Testis (tissue), 2 donors: ENCODE measurements at regions not wholly inside any gene's neighbourhood (a gene's known extent, or its start where the extent isn't known, plus 50 kb on each side); places are given as distances from the start of the nearest gene placed in this dataset.

Source experiments
- DNase-seq: peaks from one replicate; pipeline ENCODE4 v3.0.0-alpha.2; 2019
- H3K27ac ChIP-seq, 2 donors: fragments of 200-600 bp; sonication (generic); one replicate each; pipeline ENCODE4 v1.5.1; 2019
- H3K27me3 ChIP-seq: fragments of 200-600 bp; sonication (generic); one replicate; pipeline ENCODE4 v1.5.1; 2019
- H3K36me3 ChIP-seq: fragments of 200-600 bp; sonication (generic); one replicate; pipeline ENCODE4 v1.5.1; 2017; ENCODE audit warnings: low read depth; ENCODE audit errors: missing control alignments
- H3K4me1 ChIP-seq: fragments of 200-600 bp; sonication (generic); one replicate; pipeline ENCODE4 v1.5.1; 2019
- H3K4me3 ChIP-seq, 2 donors: fragments of 200-600 bp; sonication (generic); one replicate each; pipeline ENCODE4 v1.5.1; 2017 to 2019
- H3K9me3 ChIP-seq: fragments of 200-600 bp; sonication (generic); one replicate; pipeline ENCODE4 v1.5.1; 2017
- POLR2A ChIP-seq: fragments of 450-650 bp; IDR thresholded peaks from one replicate; pipeline ENCODE4 v1.6.1; 2017; ENCODE audit warnings: antibody characterized with exemption, mild to moderate bottlenecking, moderate library complexity
- WGBS, 2 donors: methylation state at CpG; one replicate each; pipeline ENCODE4 v1.1.5; 2018; 5-methylcytosine and 5-hydroxymethylcytosine counted together
- intact Hi-C: fragments of 100-400 bp; cut with DNase I; formaldehyde crosslinking; loops from one replicate; pipeline ENCODE4 v1.15.1; 2023; ENCODE audit warnings: low total_unique reads
- TF ChIP-seq, protein P1 (sequence below), 3 experiments: fragments of 450-650 bp in 2 of 3; fragments of 200-600 bp in 1 of 3; sonication (generic) in 1 of 3; IDR thresholded peaks; one replicate each; pipeline ENCODE4 v1.5.1; 2016 to 2019; ENCODE audit warnings: antibody characterized with exemption in 3 of 3, mild to moderate bottlenecking in 2 of 3, moderate library complexity in 1 of 3

DNA sequence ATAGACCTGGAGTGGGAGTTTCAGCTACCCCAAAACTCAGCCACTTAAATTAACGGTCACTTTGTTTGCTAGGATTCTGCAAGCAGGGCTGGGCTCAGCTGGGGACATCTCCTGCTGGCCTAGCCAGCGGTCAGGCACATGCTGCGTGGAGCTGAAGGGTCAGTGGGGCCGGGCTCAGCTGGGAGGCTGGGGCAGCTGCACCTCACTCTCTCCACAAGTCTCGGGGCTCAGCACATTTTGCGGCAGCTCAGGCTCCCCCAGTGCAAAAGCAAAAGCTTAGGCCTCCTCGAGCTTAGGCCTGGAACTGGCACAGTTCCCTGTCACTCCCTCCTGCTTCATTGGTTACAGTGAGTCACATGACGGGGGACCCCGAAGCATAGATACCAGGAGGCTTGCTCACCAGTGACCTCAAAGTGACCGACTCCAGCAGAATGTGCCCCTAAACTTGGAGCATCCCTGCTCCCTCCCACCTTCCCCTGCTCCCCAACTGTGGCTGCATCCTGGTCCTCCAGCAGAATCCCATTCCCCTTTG, 80.6 kb upstream of the CST7 start:
- 89 to 91% methylated on average over 8 to 10 of the region's 10 CpGs for WGBS, 2 donors
- intact Hi-C loops, result no loop called here
- Histone ChIP-seq H3K27me3 (no peaks in the 10 kb centered on the region), H3K4me1 (peaks cover 25% of the 10 kb centered on the region), H3K9me3 (no peaks in the 10 kb centered on the region), H3K4me3 (no peak overlapping the region), H3K36me3 (no peaks in the 10 kb centered on the region), H3K27ac (no peak overlapping the region)
- no peak for TF ChIP-seq POLR2A
- TF ChIP-seq, protein P1, sequence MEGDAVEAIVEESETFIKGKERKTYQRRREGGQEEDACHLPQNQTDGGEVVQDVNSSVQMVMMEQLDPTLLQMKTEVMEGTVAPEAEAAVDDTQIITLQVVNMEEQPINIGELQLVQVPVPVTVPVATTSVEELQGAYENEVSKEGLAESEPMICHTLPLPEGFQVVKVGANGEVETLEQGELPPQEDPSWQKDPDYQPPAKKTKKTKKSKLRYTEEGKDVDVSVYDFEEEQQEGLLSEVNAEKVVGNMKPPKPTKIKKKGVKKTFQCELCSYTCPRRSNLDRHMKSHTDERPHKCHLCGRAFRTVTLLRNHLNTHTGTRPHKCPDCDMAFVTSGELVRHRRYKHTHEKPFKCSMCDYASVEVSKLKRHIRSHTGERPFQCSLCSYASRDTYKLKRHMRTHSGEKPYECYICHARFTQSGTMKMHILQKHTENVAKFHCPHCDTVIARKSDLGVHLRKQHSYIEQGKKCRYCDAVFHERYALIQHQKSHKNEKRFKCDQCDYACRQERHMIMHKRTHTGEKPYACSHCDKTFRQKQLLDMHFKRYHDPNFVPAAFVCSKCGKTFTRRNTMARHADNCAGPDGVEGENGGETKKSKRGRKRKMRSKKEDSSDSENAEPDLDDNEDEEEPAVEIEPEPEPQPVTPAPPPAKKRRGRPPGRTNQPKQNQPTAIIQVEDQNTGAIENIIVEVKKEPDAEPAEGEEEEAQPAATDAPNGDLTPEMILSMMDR (IDR thresholded peaks at IDR 0.05), result no peak
- DNase-seq, result no peak

GRCh38 chr20:24868959-24869358, 80.1 kb upstream of the CST7 start:
- H3K36me3 ChIP-seq, result no peaks in the 10 kb centered on the region
- no peak for DNase-seq
- no peak overlapping the region for H3K27ac ChIP-seq
- no peak overlapping the region for H3K4me3 ChIP-seq
- peaks cover 27% of the 10 kb centered on the region for H3K4me1 ChIP-seq
- H3K9me3 ChIP-seq, result no peaks in the 10 kb centered on the region
- no peaks in the 10 kb centered on the region for H3K27me3 ChIP-seq
- intact Hi-C loops, result no loop called here
- TF ChIP-seq, protein P1 (IDR thresholded peaks at IDR 0.05), result no peak
- TF ChIP-seq POLR2A, result no peak
- 93 to 94% methylated on average over 6 of the region's 6 CpGs for WGBS, 2 donors

- DNase-seq, result no peak
- Histone ChIP-seq H3K4me1 (peaks cover 31% of the 10 kb centered on the region), H3K4me3 (no peak overlapping the region), H3K27ac (no peak overlapping the region), H3K36me3 (no peaks in the 10 kb centered on the region), H3K9me3 (no peaks in the 10 kb centered on the region), H3K27me3 (no peaks in the 10 kb centered on the region)
- 79 to 85% methylated on average over 3 of the region's 3 CpGs for WGBS, 2 donors
- TF ChIP-seq, protein P1 (IDR thresholded peaks at IDR 0.05), result no peak
- no peak for TF ChIP-seq POLR2A
- intact Hi-C loops, result no loop called here
These were observed 79.0 kb upstream of the CST7 start for GRCh38 chr20:24870057-24870456.

DNA sequence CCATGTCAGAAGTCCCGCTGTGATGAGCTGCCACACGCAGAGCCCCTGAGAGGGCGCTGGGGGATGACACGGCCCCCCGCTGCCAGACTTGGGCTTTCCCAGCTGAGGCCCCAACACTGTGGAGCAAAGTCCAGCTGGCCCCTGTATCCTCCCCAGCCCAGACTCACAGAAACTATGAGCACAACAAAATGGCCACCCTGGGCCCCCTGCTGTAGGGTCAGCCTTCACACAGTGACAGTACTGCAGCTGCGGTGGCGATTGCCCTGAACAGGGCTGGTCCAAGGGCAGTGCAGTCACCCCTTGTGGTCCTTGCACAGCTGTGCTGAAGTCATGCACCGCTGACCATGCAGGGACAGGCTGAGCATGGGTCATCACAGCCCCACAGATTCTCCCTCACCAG, 78.2 kb upstream of the CST7 start:
- H3K36me3 ChIP-seq, result no peaks in the 10 kb centered on the region
- no peak overlapping the region for H3K4me3 ChIP-seq
- H3K9me3 ChIP-seq, result no peaks in the 10 kb centered on the region
- no peak overlapping the region for H3K27ac ChIP-seq
- H3K27me3 ChIP-seq, result no peaks in the 10 kb centered on the region
- DNase-seq, result no peak
- TF ChIP-seq POLR2A, result no peak
- TF ChIP-seq, protein P1 (IDR thresholded peaks at IDR 0.05), result no peak
- H3K4me1 ChIP-seq, result peaks cover 31% of the 10 kb centered on the region
- intact Hi-C loops, result no loop called here
- 85 to 93% methylated on average over 5 to 8 of the region's 8 CpGs for WGBS, 2 donors

DNA sequence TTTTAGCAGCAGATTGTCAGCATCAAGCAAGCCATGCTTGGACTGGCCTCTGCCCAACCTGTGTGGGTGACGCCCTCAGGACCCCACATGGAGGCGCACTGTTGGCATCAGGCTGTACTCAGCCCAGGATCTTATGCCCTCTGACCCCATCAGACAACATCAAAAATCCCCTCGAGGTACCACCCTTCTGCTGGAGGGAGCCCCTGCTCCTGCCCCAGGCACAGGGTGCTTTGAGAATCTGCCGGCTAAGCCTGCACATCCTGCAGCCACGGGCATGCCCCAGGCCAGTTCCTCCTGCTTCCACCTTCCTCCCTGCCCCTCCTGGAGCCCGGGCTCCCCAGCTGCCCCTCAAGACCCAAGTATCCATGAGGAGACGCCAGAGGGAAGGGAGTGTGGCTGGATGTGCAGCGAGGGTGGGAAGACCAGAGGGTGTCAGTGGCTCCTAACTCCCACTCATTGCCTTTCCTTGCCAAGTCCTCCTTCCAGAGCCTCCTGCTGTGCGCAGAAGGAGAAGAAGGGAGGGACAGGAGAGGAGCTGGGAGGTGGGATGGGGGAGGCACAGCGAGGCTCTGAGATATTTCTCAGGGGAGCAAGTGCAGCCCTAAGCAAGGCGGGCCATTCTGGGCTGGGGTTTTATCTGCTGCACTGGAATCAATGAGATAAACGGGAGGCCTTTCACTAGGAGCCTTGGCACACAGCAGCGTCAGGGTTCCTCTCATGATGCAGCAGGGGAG, 77.4 kb upstream of the CST7 start:
- Histone ChIP-seq H3K4me1 (peaks cover 31% of the 10 kb centered on the region), H3K27me3 (no peaks in the 10 kb centered on the region), H3K36me3 (no peaks in the 10 kb centered on the region), H3K9me3 (no peaks in the 10 kb centered on the region), H3K4me3 (no peak overlapping the region), H3K27ac (no peak overlapping the region)
- 33 to 42% methylated on average over 13 of the region's 13 CpGs for WGBS, 2 donors
- no peak for TF ChIP-seq POLR2A
- TF ChIP-seq, protein P1 (IDR thresholded peaks at IDR 0.05), result no peak
- peak; percentile 83 for DNase-seq
- intact Hi-C loops, result no loop called here
